ENCODE measurements at regions not wholly inside any gene's neighbourhood (a gene's known extent, or its start where the extent isn't known, plus 50 kb on each side); places are given as distances from the start of the nearest gene placed in this dataset.

DNA sequence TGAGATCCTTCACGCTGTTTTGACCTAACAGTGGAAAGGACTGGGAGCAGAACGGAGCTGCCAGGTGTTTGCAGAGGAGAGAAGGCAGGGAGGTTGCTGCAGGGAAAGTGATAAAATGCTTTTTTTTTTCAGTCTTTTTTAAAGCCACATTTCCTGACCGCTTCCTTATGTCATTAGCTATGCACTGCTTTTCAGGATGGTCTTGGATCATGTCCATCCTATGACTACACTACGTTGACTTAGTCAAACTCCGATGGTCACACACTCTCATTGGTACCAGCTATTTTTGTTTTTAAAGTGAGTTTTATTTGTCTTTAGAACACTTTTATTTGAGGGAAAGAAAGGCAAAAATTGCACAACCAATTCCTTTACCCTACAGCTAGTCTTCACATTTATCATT, 89.2 kb upstream of the EXOC2 start (continued):
- TF ChIP-seq, protein P1, sequence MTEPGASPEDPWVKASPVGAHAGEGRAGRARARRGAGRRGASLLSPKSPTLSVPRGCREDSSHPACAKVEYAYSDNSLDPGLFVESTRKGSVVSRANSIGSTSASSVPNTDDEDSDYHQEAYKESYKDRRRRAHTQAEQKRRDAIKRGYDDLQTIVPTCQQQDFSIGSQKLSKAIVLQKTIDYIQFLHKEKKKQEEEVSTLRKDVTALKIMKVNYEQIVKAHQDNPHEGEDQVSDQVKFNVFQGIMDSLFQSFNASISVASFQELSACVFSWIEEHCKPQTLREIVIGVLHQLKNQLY (CRISPR knock-in tag; IDR thresholded peaks at IDR 0.05) = no peak
- TF ChIP-seq, protein P2, sequence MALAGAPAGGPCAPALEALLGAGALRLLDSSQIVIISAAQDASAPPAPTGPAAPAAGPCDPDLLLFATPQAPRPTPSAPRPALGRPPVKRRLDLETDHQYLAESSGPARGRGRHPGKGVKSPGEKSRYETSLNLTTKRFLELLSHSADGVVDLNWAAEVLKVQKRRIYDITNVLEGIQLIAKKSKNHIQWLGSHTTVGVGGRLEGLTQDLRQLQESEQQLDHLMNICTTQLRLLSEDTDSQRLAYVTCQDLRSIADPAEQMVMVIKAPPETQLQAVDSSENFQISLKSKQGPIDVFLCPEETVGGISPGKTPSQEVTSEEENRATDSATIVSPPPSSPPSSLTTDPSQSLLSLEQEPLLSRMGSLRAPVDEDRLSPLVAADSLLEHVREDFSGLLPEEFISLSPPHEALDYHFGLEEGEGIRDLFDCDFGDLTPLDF (CRISPR knock-in tag; IDR thresholded peaks at IDR 0.05) = no peak
- no peak for TF ChIP-seq GABPB1 (CRISPR knock-in tag; IDR thresholded peaks at IDR 0.05)
- TF ChIP-seq, protein P3, sequence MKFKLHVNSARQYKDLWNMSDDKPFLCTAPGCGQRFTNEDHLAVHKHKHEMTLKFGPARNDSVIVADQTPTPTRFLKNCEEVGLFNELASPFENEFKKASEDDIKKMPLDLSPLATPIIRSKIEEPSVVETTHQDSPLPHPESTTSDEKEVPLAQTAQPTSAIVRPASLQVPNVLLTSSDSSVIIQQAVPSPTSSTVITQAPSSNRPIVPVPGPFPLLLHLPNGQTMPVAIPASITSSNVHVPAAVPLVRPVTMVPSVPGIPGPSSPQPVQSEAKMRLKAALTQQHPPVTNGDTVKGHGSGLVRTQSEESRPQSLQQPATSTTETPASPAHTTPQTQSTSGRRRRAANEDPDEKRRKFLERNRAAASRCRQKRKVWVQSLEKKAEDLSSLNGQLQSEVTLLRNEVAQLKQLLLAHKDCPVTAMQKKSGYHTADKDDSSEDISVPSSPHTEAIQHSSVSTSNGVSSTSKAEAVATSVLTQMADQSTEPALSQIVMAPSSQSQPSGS (CRISPR knock-in tag; IDR thresholded peaks at IDR 0.05; ENCODE audit: borderline replicate concordance, low read depth) = no peak

DNA sequence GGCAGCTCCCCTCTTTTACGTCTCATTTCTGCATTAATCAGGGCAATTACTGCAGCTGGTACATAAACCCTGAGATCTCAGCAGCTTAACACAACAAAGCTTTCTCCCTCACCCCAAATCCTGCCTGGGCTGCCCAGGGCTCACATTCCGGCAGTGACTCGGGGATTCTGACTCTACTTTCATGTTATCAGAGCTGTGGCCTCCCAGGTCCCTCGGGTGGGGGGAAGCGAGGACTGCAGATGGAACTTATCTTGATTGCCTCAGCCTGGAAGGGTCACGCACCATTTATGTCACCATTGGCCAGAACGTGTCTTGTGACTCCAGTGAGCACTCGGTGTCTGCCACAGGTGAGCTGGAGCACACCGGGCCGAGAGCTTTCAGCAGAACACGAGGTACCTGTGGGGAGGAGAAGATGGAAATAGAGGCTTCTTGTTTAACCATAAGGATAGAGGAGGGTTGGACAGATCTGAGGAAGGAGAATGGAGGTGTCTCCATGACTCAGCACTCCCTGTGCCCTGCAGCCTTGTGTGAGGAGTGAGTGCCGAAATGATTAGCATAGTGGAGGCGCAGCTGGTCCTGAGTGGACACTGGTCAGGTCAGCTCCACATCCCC, 88.5 kb upstream of the EXOC2 start:
- CTCF ChIA-PET = interaction anchor here (0.7 to 1.2 kb wide), 2 partner anchors 59 to 159 kb away, joined by 3 to 4 read pairs; no protein-coding TSS in a partner anchor
- H3K4me1 Mint-ChIP-seq = peaks cover 6% of the 10 kb centered on the region

DNA sequence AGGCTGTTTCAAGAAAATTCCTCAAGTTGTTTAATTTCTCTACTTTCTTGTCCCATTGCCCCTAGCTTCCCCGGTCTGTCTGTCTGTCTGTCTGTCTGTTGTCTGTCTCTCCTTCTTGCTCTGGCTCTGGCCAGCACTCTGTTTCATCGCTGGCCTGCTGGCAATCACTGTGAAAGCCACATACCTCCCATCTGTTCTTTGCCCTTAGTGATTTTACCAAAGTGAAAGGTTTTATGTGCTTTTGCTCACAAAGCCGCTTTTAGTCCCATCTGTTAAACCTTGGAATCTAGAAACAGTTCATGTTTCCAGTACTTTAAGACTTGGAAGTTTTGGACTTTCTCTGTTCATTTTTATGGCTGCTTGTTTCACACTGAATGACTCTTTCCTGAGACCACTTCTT, 87.8 kb upstream of the EXOC2 start:
- ChIA-PET POLR2A (no interaction called here), CTCF (interaction anchor here (1.2 kb wide), 1 partner anchor 58 kb away, joined by 4 read pairs; no protein-coding TSS in a partner anchor)
- no peaks in the 10 kb centered on the region for H3K9me3 Mint-ChIP-seq
- no peak overlapping the region for H3K4me3 Mint-ChIP-seq
- no peaks in the 10 kb centered on the region for H3K27me3 Mint-ChIP-seq (ENCODE audit: low read depth)
- H3K27ac Mint-ChIP-seq = no peak overlapping the region
- peaks cover 6% of the 10 kb centered on the region for H3K4me1 Mint-ChIP-seq
- no peaks in the 10 kb centered on the region for H3K36me3 Mint-ChIP-seq
- ATAC-seq (no peak), DNase-seq (ENCODE audit: low spot score) (no peak)
- no peak for TF ChIP-seq EMX1 (CRISPR knock-in tag; IDR thresholded peaks at IDR 0.05)
- TF ChIP-seq ZNF263 (CRISPR knock-in tag; IDR thresholded peaks at IDR 0.05; ENCODE audit: low read depth) = no peak
- no peak for TF ChIP-seq FOXP1 (CRISPR knock-in tag; IDR thresholded peaks at IDR 0.05; ENCODE audit: borderline replicate concordance)
- TF ChIP-seq MXD4 (CRISPR knock-in tag; IDR thresholded peaks at IDR 0.05; ENCODE audit: borderline replicate concordance) = no peak
- TF ChIP-seq, protein P4, sequence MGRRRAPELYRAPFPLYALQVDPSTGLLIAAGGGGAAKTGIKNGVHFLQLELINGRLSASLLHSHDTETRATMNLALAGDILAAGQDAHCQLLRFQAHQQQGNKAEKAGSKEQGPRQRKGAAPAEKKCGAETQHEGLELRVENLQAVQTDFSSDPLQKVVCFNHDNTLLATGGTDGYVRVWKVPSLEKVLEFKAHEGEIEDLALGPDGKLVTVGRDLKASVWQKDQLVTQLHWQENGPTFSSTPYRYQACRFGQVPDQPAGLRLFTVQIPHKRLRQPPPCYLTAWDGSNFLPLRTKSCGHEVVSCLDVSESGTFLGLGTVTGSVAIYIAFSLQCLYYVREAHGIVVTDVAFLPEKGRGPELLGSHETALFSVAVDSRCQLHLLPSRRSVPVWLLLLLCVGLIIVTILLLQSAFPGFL (CRISPR knock-in tag; IDR thresholded peaks at IDR 0.05; ENCODE audit: borderline replicate concordance) = no peak
- TF ChIP-seq JUN (CRISPR knock-in tag; IDR thresholded peaks at IDR 0.05) = no peak
- TF ChIP-seq ZNF219 (CRISPR knock-in tag; IDR thresholded peaks at IDR 0.05; ENCODE audit: borderline replicate concordance) = no peak
- TF ChIP-seq, protein P5, sequence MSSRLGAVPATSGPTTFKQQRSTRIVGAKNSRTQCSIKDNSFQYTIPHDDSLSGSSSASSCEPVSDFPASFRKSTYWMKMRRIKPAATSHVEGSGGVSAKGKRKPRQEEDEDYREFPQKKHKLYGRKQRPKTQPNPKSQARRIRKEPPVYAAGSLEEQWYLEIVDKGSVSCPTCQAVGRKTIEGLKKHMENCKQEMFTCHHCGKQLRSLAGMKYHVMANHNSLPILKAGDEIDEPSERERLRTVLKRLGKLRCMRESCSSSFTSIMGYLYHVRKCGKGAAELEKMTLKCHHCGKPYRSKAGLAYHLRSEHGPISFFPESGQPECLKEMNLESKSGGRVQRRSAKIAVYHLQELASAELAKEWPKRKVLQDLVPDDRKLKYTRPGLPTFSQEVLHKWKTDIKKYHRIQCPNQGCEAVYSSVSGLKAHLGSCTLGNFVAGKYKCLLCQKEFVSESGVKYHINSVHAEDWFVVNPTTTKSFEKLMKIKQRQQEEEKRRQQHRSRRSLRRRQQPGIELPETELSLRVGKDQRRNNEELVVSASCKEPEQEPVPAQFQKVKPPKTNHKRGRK (CRISPR knock-in tag; IDR thresholded peaks at IDR 0.05; ENCODE audit: borderline replicate concordance) = no peak
- TF ChIP-seq, protein P6, sequence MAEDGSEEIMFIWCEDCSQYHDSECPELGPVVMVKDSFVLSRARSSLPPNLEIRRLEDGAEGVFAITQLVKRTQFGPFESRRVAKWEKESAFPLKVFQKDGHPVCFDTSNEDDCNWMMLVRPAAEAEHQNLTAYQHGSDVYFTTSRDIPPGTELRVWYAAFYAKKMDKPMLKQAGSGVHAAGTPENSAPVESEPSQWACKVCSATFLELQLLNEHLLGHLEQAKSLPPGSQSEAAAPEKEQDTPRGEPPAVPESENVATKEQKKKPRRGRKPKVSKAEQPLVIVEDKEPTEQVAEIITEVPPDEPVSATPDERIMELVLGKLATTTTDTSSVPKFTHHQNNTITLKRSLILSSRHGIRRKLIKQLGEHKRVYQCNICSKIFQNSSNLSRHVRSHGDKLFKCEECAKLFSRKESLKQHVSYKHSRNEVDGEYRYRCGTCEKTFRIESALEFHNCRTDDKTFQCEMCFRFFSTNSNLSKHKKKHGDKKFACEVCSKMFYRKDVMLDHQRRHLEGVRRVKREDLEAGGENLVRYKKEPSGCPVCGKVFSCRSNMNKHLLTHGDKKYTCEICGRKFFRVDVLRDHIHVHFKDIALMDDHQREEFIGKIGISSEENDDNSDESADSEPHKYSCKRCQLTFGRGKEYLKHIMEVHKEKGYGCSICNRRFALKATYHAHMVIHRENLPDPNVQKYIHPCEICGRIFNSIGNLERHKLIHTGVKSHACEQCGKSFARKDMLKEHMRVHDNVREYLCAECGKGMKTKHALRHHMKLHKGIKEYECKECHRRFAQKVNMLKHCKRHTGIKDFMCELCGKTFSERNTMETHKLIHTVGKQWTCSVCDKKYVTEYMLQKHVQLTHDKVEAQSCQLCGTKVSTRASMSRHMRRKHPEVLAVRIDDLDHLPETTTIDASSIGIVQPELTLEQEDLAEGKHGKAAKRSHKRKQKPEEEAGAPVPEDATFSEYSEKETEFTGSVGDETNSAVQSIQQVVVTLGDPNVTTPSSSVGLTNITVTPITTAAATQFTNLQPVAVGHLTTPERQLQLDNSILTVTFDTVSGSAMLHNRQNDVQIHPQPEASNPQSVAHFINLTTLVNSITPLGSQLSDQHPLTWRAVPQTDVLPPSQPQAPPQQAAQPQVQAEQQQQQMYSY (CRISPR knock-in tag; IDR thresholded peaks at IDR 0.05) = no peak

More for the DNA sequence above, 88.5 kb upstream of the EXOC2 start:
- Mint-ChIP-seq H3K27ac (peak overlapping the region; percentile 39; the same call in 1 of the 2 replicates), H3K9me3 (no peaks in the 10 kb centered on the region), H3K27me3 (ENCODE audit: low read depth) (no peaks in the 10 kb centered on the region), H3K4me3 (no peak overlapping the region), H3K36me3 (no peaks in the 10 kb centered on the region)
- no peak for DNase-seq (ENCODE audit: low spot score)
- TF ChIP-seq, protein P6 (CRISPR knock-in tag; IDR thresholded peaks at IDR 0.05) = no peak
- TF ChIP-seq NFE2L1 (CRISPR knock-in tag; IDR thresholded peaks at IDR 0.05) = 0 out of 2 replicates have a peak, but pooled peaks have one; percentile 33
- peak; percentile 26; the same call in 1 of the 2 replicates for ATAC-seq
- POLR2A ChIA-PET = no interaction called here
